Duodenal mucosa (tissue), 2 donors: ENCODE measurements at regions not wholly inside any gene's neighbourhood (a gene's known extent, or its start where the extent isn't known, plus 50 kb on each side); places are given as distances from the start of the nearest gene placed in this dataset.

Experiments used
- H3K27ac ChIP-seq: one replicate; pipeline ENCODE4 v1.7.0; 2013; ENCODE audit warnings: low read depth, low read length
- H3K27me3 ChIP-seq, 2 donors: one replicate each; pipeline ENCODE4 v1.7.0; 2013; ENCODE audit warnings: low read length in 2 of 2, control low read depth in 1 of 2; ENCODE audit not compliant: insufficient read depth in 2 of 2, control insufficient read depth in 1 of 2
- H3K36me3 ChIP-seq, 2 donors: one replicate each; pipeline ENCODE4 v1.7.0; 2013; ENCODE audit warnings: low read length in 2 of 2, control low read depth in 1 of 2; ENCODE audit not compliant: insufficient read depth in 2 of 2, control insufficient read depth in 1 of 2
- H3K4me1 ChIP-seq, 2 donors: one replicate each; pipeline ENCODE4 v1.7.0; 2013; ENCODE audit warnings: low read length in 2 of 2, control low read depth in 1 of 2; ENCODE audit not compliant: insufficient read depth in 2 of 2, control insufficient read depth in 1 of 2
- H3K4me3 ChIP-seq, 2 donors: one replicate each; pipeline ENCODE4 v1.7.0; 2013; ENCODE audit warnings: low read length in 2 of 2, low read depth in 1 of 2
- H3K9ac ChIP-seq, 2 donors: one replicate each; pipeline ENCODE4 v1.7.0; 2013; ENCODE audit warnings: low read length in 2 of 2, low read depth in 1 of 2
- H3K9me3 ChIP-seq, 2 donors: one replicate each; pipeline ENCODE4 v1.7.0; 2013; ENCODE audit warnings: low read length in 2 of 2, control low read depth in 1 of 2; ENCODE audit not compliant: control insufficient read depth in 1 of 2

GRCh38 chr3:79874646-79875045, 106.8 kb upstream of the ROBO1 start:
- Histone ChIP-seq H3K4me1 (no peaks in the 10 kb centered on the region), H3K27ac (no peak overlapping the region), H3K36me3 (no peaks in the 10 kb centered on the region), H3K4me3 (no peak overlapping the region), H3K9ac (no peak overlapping the region), H3K27me3 (no peaks in the 10 kb centered on the region), H3K9me3 (no peaks in the 10 kb centered on the region)

GRCh38 chr3:79872483-79872882, 104.7 kb upstream of the ROBO1 start:
- Histone ChIP-seq H3K27ac (no peak overlapping the region), H3K4me1 (no peaks in the 10 kb centered on the region), H3K4me3 (no peak overlapping the region), H3K36me3 (no peaks in the 10 kb centered on the region), H3K9me3 (no peaks in the 10 kb centered on the region), H3K9ac (no peak overlapping the region), H3K27me3 (no peaks in the 10 kb centered on the region)

- H3K9me3 ChIP-seq: no peaks in the 10 kb centered on the region
- H3K36me3 ChIP-seq: no peaks in the 10 kb centered on the region
- no peak overlapping the region for H3K4me3 ChIP-seq
- H3K27me3 ChIP-seq: no peaks in the 10 kb centered on the region
- H3K9ac ChIP-seq: no peak overlapping the region
- H3K4me1 ChIP-seq: no peaks in the 10 kb centered on the region
- H3K27ac ChIP-seq: no peak overlapping the region
Observed at GRCh38 chr3:79871656-79872055, 103.9 kb upstream of the ROBO1 start.

GRCh38 chr3:79870313-79870620, 102.5 kb upstream of the ROBO1 start:
- Histone ChIP-seq H3K4me1 (no peaks in the 10 kb centered on the region), H3K36me3 (no peaks in the 10 kb centered on the region), H3K9ac (no peak overlapping the region), H3K9me3 (no peaks in the 10 kb centered on the region), H3K27ac (no peak overlapping the region), H3K27me3 (no peaks in the 10 kb centered on the region), H3K4me3 (no peak overlapping the region)

GRCh38 chr3:79869461-79870312, 101.9 kb upstream of the ROBO1 start:
- Histone ChIP-seq H3K4me3 (no peak overlapping the region), H3K36me3 (no peaks in the 10 kb centered on the region), H3K9me3 (no peaks in the 10 kb centered on the region), H3K4me1 (no peaks in the 10 kb centered on the region), H3K27ac (no peak overlapping the region), H3K27me3 (no peaks in the 10 kb centered on the region), H3K9ac (no peak overlapping the region)

GRCh38 chr3:79866162-79866561, 98.4 kb upstream of the ROBO1 start:
- no peak overlapping the region for H3K4me3 ChIP-seq
- H3K9ac ChIP-seq: no peak overlapping the region
- H3K27me3 ChIP-seq: no peaks in the 10 kb centered on the region
- no peaks in the 10 kb centered on the region for H3K9me3 ChIP-seq
- H3K4me1 ChIP-seq: no peaks in the 10 kb centered on the region
- H3K36me3 ChIP-seq: no peaks in the 10 kb centered on the region
- H3K27ac ChIP-seq: no peak overlapping the region

- no peaks in the 10 kb centered on the region for H3K36me3 ChIP-seq
- H3K9ac ChIP-seq: no peak overlapping the region
- no peaks in the 10 kb centered on the region for H3K27me3 ChIP-seq
- H3K9me3 ChIP-seq: no peaks in the 10 kb centered on the region
- no peak overlapping the region for H3K4me3 ChIP-seq
- no peaks in the 10 kb centered on the region for H3K4me1 ChIP-seq
- no peak overlapping the region for H3K27ac ChIP-seq
Observed at GRCh38 chr3:79864077-79864476, 96.3 kb upstream of the ROBO1 start.

- no peaks in the 10 kb centered on the region for H3K9me3 ChIP-seq
- no peaks in the 10 kb centered on the region for H3K27me3 ChIP-seq
- no peaks in the 10 kb centered on the region for H3K4me1 ChIP-seq
- no peak overlapping the region for H3K9ac ChIP-seq
- H3K36me3 ChIP-seq: no peaks in the 10 kb centered on the region
- no peak overlapping the region for H3K4me3 ChIP-seq
- H3K27ac ChIP-seq: no peak overlapping the region
Observed at GRCh38 chr3:79848876-79849275, 81.1 kb upstream of the ROBO1 start.

GRCh38 chr3:79847928-79848327, 80.1 kb upstream of the ROBO1 start:
- Histone ChIP-seq H3K9ac (no peak overlapping the region), H3K9me3 (no peaks in the 10 kb centered on the region), H3K4me1 (no peaks in the 10 kb centered on the region), H3K36me3 (no peaks in the 10 kb centered on the region), H3K4me3 (no peak overlapping the region), H3K27ac (no peak overlapping the region), H3K27me3 (no peaks in the 10 kb centered on the region)

GRCh38 chr3:79846148-79846933, 78.5 kb upstream of the ROBO1 start:
- no peaks in the 10 kb centered on the region for H3K27me3 ChIP-seq
- H3K9ac ChIP-seq: no peak overlapping the region
- no peak overlapping the region for H3K4me3 ChIP-seq
- H3K4me1 ChIP-seq: no peaks in the 10 kb centered on the region
- H3K27ac ChIP-seq: no peak overlapping the region
- H3K36me3 ChIP-seq: no peaks in the 10 kb centered on the region
- H3K9me3 ChIP-seq: no peaks in the 10 kb centered on the region
